Tibial nerve (tissue), 4 donors: ENCODE measurements at regions not wholly inside any gene's neighbourhood (a gene's known extent, or its start where the extent isn't known, plus 50 kb on each side); places are given as distances from the start of the nearest gene placed in this dataset.

ENCODE experiments used
- DNase-seq, 2 donors: peaks; one replicate each; pipeline ENCODE4 v3.0.0-alpha.2; 2019; ENCODE audit warnings: low spot score in 2 of 2
- H3K27ac ChIP-seq, 4 donors: fragments of 200-600 bp; sonication (generic) in 3 of 4; one replicate each; pipeline ENCODE4 v1.5.1; 2017 to 2019; ENCODE audit warnings: mild to moderate bottlenecking in 1 of 4
- H3K27me3 ChIP-seq, 2 donors: fragments of 200-600 bp; sonication (generic) in 1 of 2; one replicate each; pipeline versions ENCODE4 v1.5.1 to v1.6.0; 2017 to 2019
- H3K36me3 ChIP-seq, 3 donors: fragments of 200-600 bp; sonication (generic); one replicate each; pipeline ENCODE4 v1.5.1; 2018 to 2019
- H3K4me1 ChIP-seq, 4 donors: fragments of 200-600 bp; sonication (generic) in 3 of 4; one replicate each; pipeline ENCODE4 v1.5.1; 2017 to 2019
- H3K4me3 ChIP-seq, 4 donors: fragments of 200-600 bp; sonication (generic) in 3 of 4; one replicate each; pipeline ENCODE4 v1.5.1; 2017 to 2019; ENCODE audit warnings: mild to moderate bottlenecking in 1 of 4, moderate library complexity in 1 of 4
- H3K9me3 ChIP-seq, 4 donors: fragments of 200-600 bp; sonication (generic) in 3 of 4; one replicate each; pipeline ENCODE4 v1.5.1; 2017 to 2019
- CTCF ChIP-seq, 5 experiments: fragments of 200-600 bp in 3 of 5; fragments of 450-650 bp in 2 of 5; sonication (generic) in 3 of 5; IDR thresholded peaks; one replicate each; pipeline ENCODE4 v1.5.1; 2016 to 2019; ENCODE audit warnings: antibody characterized with exemption in 5 of 5, mild to moderate bottlenecking in 3 of 5, moderate library complexity in 2 of 5
- EP300 ChIP-seq, 2 donors: sonication (generic); formaldehyde crosslinking; IDR thresholded peaks; one replicate each; pipeline ENCODE4 v1.6.1; 2017; ENCODE audit warnings: antibody characterized with exemption in 2 of 2, mild to moderate bottlenecking in 1 of 2
- POLR2A ChIP-seq, 2 donors: fragments of 450-650 bp; IDR thresholded peaks; one replicate each; pipeline ENCODE4 v1.6.1; 2017; ENCODE audit warnings: antibody characterized with exemption in 2 of 2, mild to moderate bottlenecking in 2 of 2, moderate library complexity in 2 of 2
- WGBS, 2 donors: methylation state at CpG; one replicate each; pipeline ENCODE4 v1.1.5; 2018; 5-methylcytosine and 5-hydroxymethylcytosine counted together

- Histone ChIP-seq H3K4me3 (no peak overlapping the region), H3K4me1 (peaks cover 0 to 30% (median 0%) of the 10 kb centered on the region in 4 donors), H3K27me3 (no peaks in the 10 kb centered on the region), H3K9me3 (no peaks in the 10 kb centered on the region), H3K27ac (no peak overlapping the region), H3K36me3 (no peaks in the 10 kb centered on the region)
- TF ChIP-seq CTCF (IDR thresholded peaks at IDR 0.05) (no peak), EP300 (IDR thresholded peaks at IDR 0.05) (no peak), POLR2A (IDR thresholded peaks at IDR 0.05) (no peak)
- no peak for DNase-seq
- 96% methylated on average over 2 of the region's 2 CpGs for WGBS, 2 donors
Observed at GRCh38 chr12:28859551-28859950, 289.5 kb upstream of the FAR2 start.

GRCh38 chr12:28865776-28866175 lies 283.3 kb upstream of the FAR2 start:
- H3K27me3 ChIP-seq: no peaks in the 10 kb centered on the region

DNA sequence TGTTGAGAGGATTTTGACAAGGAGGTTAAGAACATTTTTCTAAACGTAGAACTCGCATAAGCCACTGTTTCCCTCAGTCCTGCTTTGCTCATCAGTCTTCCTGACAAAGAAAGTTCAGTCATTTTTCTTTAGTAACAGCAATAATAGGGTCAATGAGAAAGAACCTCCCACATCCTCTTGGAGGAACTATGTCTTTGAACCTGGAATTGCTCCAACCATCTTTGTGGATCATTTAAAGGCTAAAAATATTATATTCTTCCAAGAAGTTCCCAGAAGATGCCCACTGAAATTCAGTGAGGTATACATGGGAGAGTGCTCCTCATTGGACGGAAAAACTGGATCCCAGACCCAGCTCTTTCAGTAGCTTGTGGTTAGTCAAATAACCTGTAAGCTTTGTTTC lies 282.8 kb upstream of the FAR2 start:
- WGBS, 2 donors: 42 to 48% methylated on average over 3 of the region's 3 CpGs
- Histone ChIP-seq H3K27me3 (no peaks in the 10 kb centered on the region), H3K36me3 (no peaks in the 10 kb centered on the region), H3K27ac (peak overlapping the region in 2 of 4 donors; percentile 8 to 50), H3K4me3 (no peak overlapping the region), H3K4me1 (peaks cover 0 to 39% (median 15%) of the 10 kb centered on the region in 4 donors), H3K9me3 (no peaks in the 10 kb centered on the region)
- no peak for TF ChIP-seq EP300 (IDR thresholded peaks at IDR 0.05)
- no peak for TF ChIP-seq CTCF (IDR thresholded peaks at IDR 0.05)
- no peak for TF ChIP-seq POLR2A (IDR thresholded peaks at IDR 0.05)
- no peak for DNase-seq

More at GRCh38 chr12:28865776-28866175, 283.3 kb upstream of the FAR2 start:
- no peak for DNase-seq
- H3K4me1 ChIP-seq: peaks cover 0 to 35% (median 15%) of the 10 kb centered on the region in 4 donors
- H3K9me3 ChIP-seq: no peaks in the 10 kb centered on the region
- 60 to 63% methylated on average over 4 of the region's 4 CpGs for WGBS, 2 donors
- H3K4me3 ChIP-seq: no peak overlapping the region
- no peak overlapping the region for H3K27ac ChIP-seq
- H3K36me3 ChIP-seq: no peaks in the 10 kb centered on the region
- TF ChIP-seq POLR2A (IDR thresholded peaks at IDR 0.05) (no peak), CTCF (IDR thresholded peaks at IDR 0.05) (no peak), EP300 (IDR thresholded peaks at IDR 0.05) (no peak)

GRCh38 chr12:28866715-28867503 lies 282.2 kb upstream of the FAR2 start:
- peak overlapping the region in 2 of 4 donors; percentile 8 to 50 for H3K27ac ChIP-seq
- H3K4me1 ChIP-seq: peaks cover 0 to 39% (median 15%) of the 10 kb centered on the region in 4 donors
- H3K9me3 ChIP-seq: no peaks in the 10 kb centered on the region
- H3K4me3 ChIP-seq: no peak overlapping the region
- TF ChIP-seq POLR2A (IDR thresholded peaks at IDR 0.05): no peak
- TF ChIP-seq CTCF (IDR thresholded peaks at IDR 0.05): no peak
- TF ChIP-seq EP300 (IDR thresholded peaks at IDR 0.05): no peak
- 74 to 80% methylated on average over 7 of the region's 7 CpGs for WGBS, 2 donors
- H3K36me3 ChIP-seq: no peaks in the 10 kb centered on the region
- DNase-seq: no peak
- H3K27me3 ChIP-seq: no peaks in the 10 kb centered on the region

- no peak overlapping the region for H3K4me3 ChIP-seq
- peaks cover 0 to 39% (median 15%) of the 10 kb centered on the region in 4 donors for H3K4me1 ChIP-seq
- H3K27ac ChIP-seq: peak overlapping the region in 2 of 4 donors; percentile 54 to 67
- no peaks in the 10 kb centered on the region for H3K36me3 ChIP-seq
- no peaks in the 10 kb centered on the region for H3K9me3 ChIP-seq
- DNase-seq: no peak
- WGBS, 2 donors: 66 to 68% methylated on average over 5 of the region's 5 CpGs
- TF ChIP-seq POLR2A (IDR thresholded peaks at IDR 0.05): no peak
- TF ChIP-seq CTCF (IDR thresholded peaks at IDR 0.05): no peak
- TF ChIP-seq EP300 (IDR thresholded peaks at IDR 0.05): no peak
- no peaks in the 10 kb centered on the region for H3K27me3 ChIP-seq
Observed at GRCh38 chr12:28868414-28868813, 280.7 kb upstream of the FAR2 start.
